ENCODE measurements at regions not wholly inside any gene's neighbourhood (a gene's known extent, or its start where the extent isn't known, plus 50 kb on each side); places are given as distances from the start of the nearest gene placed in this dataset.

GRCh38 chr4:111178231-111178630 is 555.4 kb upstream of the PITX2 start:
- in situ Hi-C loops (cut with MboI; ENCODE audit: low pct_unique_long_range_greater_than_20kb, low sequenced_read_pairs) = no loop called here
- DNase-seq = no peak

DNA sequence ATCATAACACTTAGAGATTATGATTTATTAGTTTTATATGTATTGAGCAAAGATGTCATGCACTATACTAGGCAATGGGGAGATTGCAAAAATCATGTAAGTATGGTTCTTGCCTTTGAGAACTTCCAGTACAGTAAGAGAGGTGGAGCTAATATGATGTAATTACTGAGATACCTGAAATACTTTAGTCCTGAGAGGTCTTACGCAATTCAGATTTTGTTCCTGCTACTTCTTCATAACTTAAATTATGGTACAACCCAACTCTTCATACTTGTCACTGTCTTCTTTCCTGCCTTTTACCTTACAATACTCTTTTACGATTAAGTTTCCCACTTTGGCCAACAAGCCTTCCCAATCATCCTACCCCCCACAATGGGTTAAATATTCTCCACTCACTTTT is 564.2 kb upstream of the PITX2 start:
- no peak for DNase-seq
- in situ Hi-C loops (cut with MboI; ENCODE audit: low pct_unique_long_range_greater_than_20kb, low sequenced_read_pairs) = no loop called here

DNA sequence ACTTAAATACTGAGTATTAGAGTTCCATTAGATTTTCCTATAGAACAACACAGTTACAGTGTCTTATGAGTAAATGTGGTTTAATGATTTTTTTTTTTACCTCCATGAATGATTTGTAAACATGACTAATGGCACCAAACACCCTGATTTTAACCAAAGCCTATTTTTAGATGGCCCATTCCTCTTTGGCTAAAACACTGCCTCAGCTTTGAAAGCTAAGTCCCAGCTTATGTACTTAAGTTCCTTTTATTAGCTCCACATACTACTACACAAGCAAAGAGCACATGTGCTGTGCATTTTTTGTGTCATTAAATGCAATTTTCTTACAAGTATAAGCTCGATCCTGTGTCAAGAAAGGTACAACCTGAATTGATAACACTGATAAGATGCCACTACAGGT is 575.6 kb upstream of the PITX2 start:
- DNase-seq = no peak
- in situ Hi-C loops (cut with MboI; ENCODE audit: low pct_unique_long_range_greater_than_20kb, low sequenced_read_pairs) = no loop called here

DNA sequence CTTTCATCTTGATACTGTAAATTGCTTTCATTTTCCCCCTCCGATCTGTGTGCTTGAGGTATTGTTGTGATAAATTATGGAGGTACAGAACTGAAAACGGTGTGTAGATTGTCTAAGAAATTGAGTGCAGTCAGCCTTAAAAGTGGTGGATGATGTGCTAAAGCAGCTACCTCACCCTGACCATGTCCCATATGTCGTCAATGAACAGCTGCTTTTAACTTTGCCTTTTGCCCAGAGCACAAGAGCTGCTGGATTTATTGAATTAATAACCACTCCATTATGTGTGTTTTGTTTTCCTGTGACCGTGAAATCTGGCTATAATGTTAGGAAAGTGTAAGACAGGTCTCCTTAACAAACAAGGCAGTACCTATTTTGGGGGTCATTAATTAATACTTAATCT is 581.9 kb upstream of the PITX2 start:
- DNase-seq = no peak
- in situ Hi-C loops (cut with MboI; ENCODE audit: low pct_unique_long_range_greater_than_20kb, low sequenced_read_pairs) = no loop called here

- no peak for DNase-seq
- in situ Hi-C loops (cut with MboI; ENCODE audit: low pct_unique_long_range_greater_than_20kb, low sequenced_read_pairs) = no loop called here
These were observed 586.1 kb upstream of the PITX2 start for GRCh38 chr4:111208970-111209369.

DNA sequence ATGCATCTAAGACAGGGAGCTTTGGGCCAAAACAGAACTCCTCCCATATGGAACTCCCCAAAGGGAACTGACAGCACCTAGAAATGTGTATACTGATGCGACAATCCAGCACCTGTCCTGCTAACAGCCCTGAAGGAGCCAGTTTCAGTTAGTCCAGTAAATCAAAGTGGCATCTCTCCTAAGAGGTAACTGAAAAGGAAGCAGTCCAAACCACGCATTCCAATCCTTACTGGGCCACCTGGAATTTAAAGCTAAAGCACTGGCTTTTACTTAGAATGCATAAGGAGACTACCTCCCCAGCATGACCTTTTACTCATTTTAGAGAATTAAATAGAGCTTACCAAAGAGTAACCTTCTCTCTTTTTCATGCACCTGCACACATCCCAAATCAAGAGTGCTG is 586.8 kb upstream of the PITX2 start:
- DNase-seq = no peak
- in situ Hi-C loops (cut with MboI; ENCODE audit: low pct_unique_long_range_greater_than_20kb, low sequenced_read_pairs) = no loop called here

- in situ Hi-C loops (cut with MboI; ENCODE audit: low pct_unique_long_range_greater_than_20kb, low sequenced_read_pairs) = no loop called here
- DNase-seq = no peak
These were observed 587.7 kb upstream of the PITX2 start for GRCh38 chr4:111210595-111210994.

- in situ Hi-C loops (cut with MboI; ENCODE audit: low pct_unique_long_range_greater_than_20kb, low sequenced_read_pairs) = no loop called here
- no peak for DNase-seq
These were observed 590.7 kb upstream of the PITX2 start for GRCh38 chr4:111213531-111213930.

GRCh38 chr4:111214371-111214770 is 591.5 kb upstream of the PITX2 start:
- in situ Hi-C loops (cut with MboI; ENCODE audit: low pct_unique_long_range_greater_than_20kb, low sequenced_read_pairs) = no loop called here
- no peak for DNase-seq

DNA sequence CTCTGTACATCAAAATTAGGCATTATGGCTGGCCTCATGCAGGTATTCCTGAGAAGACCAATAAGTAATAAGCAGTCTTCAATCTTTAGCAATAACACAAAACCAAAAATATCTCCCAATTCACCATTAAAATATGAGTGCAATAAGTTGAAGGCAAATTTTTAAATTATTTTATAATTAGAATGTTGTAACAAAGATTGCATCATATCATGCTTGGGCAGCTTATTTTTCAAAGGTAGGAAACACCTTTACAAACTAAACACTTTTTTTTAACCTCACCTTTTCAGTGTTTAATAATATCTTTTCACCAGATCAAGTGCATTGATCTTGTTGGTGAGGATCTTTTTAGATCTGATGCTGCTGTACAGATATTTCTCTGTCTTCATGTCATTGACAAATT is 592.9 kb upstream of the PITX2 start:
- DNase-seq = no peak
- in situ Hi-C loops (cut with MboI; ENCODE audit: low pct_unique_long_range_greater_than_20kb, low sequenced_read_pairs) = no loop called here

DNA sequence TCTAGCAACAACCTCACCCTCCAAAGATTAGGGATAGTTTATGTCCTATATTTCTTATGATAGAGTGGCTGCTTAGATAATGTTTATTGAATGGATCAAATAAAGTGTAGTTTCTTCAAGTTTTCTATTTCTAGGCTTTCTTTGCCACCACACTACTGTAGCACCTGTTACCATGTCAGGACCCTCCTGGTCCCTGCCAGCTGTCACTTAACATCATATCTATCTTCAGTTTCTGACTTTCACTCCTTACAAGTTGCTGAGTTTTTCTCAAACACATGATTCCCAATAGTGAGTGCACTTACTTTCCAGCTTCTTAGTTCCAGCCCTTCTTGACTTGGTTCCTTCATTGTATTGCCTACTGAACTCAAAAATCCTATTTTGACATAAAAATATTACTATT is 593.9 kb upstream of the PITX2 start:
- no peak for DNase-seq
- in situ Hi-C loops (cut with MboI; ENCODE audit: low pct_unique_long_range_greater_than_20kb, low sequenced_read_pairs) = no loop called here

- in situ Hi-C loops (cut with MboI; ENCODE audit: low pct_unique_long_range_greater_than_20kb, low sequenced_read_pairs) = no loop called here
These were observed 598.5 kb upstream of the PITX2 start for GRCh38 chr4:111221371-111221770.

GRCh38 chr4:111228396-111228795 is 605.5 kb upstream of the PITX2 start:
- in situ Hi-C loops (cut with MboI; ENCODE audit: low pct_unique_long_range_greater_than_20kb, low sequenced_read_pairs) = no loop called here
- DNase-seq = no peak

More at GRCh38 chr4:111221371-111221770, 598.5 kb upstream of the PITX2 start:
- DNase-seq = no peak

DNA sequence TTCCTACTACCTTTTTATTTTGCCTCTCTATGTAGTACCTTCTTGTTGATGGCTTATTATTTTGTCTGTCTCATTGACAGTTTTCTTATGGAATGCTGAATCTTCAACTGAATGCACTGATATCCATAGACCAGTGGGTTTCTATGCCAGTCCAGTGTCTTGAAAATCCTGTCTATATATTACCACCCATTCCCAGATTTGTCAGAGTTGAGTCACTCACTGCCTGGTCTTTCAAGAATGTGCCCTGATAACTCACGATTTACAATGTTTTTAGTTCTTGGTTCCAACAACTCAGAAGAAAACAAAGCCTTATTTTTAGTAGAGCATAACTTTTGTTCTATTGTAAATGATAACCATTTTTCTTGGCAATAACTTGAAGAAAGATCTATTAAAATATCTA is 606.0 kb upstream of the PITX2 start:
- in situ Hi-C loops (cut with MboI; ENCODE audit: low pct_unique_long_range_greater_than_20kb, low sequenced_read_pairs) = no loop called here
- DNase-seq = no peak

DNA sequence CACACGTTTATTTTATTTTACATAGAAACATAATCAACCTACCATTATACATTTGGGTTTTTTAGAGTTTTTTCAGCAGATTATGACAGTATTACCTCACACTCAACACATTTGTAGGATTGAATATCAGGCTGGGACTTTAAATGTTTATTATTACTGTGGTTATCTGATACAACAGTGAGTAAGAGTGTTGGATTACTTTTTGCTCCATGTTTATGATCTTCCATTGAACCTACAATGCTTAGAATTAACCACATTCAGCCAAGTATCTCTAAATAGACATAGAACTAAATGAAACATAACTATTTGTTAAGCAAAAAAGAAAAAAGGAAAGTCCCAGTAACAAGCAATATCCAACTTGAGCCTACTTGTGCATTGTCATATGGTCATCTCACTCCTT is 607.4 kb upstream of the PITX2 start:
- no peak for DNase-seq
- in situ Hi-C loops (cut with MboI; ENCODE audit: low pct_unique_long_range_greater_than_20kb, low sequenced_read_pairs) = no loop called here

GRCh38 chr4:111231281-111231680 is 608.4 kb upstream of the PITX2 start:
- DNase-seq = no peak
- in situ Hi-C loops (cut with MboI; ENCODE audit: low pct_unique_long_range_greater_than_20kb, low sequenced_read_pairs) = no loop called here

GRCh38 chr4:111234939-111235338 is 612.1 kb upstream of the PITX2 start:
- no peak for DNase-seq
- in situ Hi-C loops (cut with MboI; ENCODE audit: low pct_unique_long_range_greater_than_20kb, low sequenced_read_pairs) = no loop called here

- DNase-seq = no peak
- in situ Hi-C loops (cut with MboI; ENCODE audit: low pct_unique_long_range_greater_than_20kb, low sequenced_read_pairs) = no loop called here
These were observed 641.0 kb upstream of the PITX2 start for GRCh38 chr4:111263836-111264235.

- DNase-seq = no peak
- in situ Hi-C loops (cut with MboI; ENCODE audit: low pct_unique_long_range_greater_than_20kb, low sequenced_read_pairs) = no loop called here
These were observed 644.1 kb upstream of the PITX2 start for GRCh38 chr4:111266937-111267336.

GRCh38 chr4:111267786-111268185 is 644.9 kb upstream of the PITX2 start:
- in situ Hi-C loops (cut with MboI; ENCODE audit: low pct_unique_long_range_greater_than_20kb, low sequenced_read_pairs) = no loop called here

GRCh38 chr4:111268769-111269414 is 646.0 kb upstream of the PITX2 start:
- no peak for DNase-seq
- in situ Hi-C loops (cut with MboI; ENCODE audit: low pct_unique_long_range_greater_than_20kb, low sequenced_read_pairs) = no loop called here

More at GRCh38 chr4:111267786-111268185, 644.9 kb upstream of the PITX2 start:
- DNase-seq = no peak

- DNase-seq = peak; percentile 5
- in situ Hi-C loops (cut with MboI; ENCODE audit: low pct_unique_long_range_greater_than_20kb, low sequenced_read_pairs) = no loop called here
These were observed 646.6 kb upstream of the PITX2 start for GRCh38 chr4:111269439-111269838.

Data from KBM-7 (cell line).